ENCODE measurements at regions not wholly inside any gene's neighbourhood (a gene's known extent, or its start where the extent isn't known, plus 50 kb on each side); places are given as distances from the start of the nearest gene placed in this dataset.

- no peak for TF ChIP-seq Cebpa-rat (IDR thresholded peaks at IDR 0.05)
These were observed 138.0 kb upstream of the KCNJ16 start for GRCh38 chr17:69936996-69937395.

GRCh38 chr17:69943058-69943457, 132.0 kb upstream of the KCNJ16 start:
- Histone ChIP-seq H3K4me1 (peaks cover 0 to 7% (median 4%) of the 10 kb centered on the region in 10 experiments; a peak in 6 of 20 replicates), H3K27me3 (no peaks in the 10 kb centered on the region), H3K9me3 (replicated peaks in 1 of 11) (no peaks in the 10 kb centered on the region), H4K20me1 (no peaks in the 10 kb centered on the region), H3K36me3 (no peaks in the 10 kb centered on the region), H3K27ac (no peak overlapping the region), H3K9ac (no peak overlapping the region), H3K4me3 (no peak overlapping the region), H3K4me2 (no peak overlapping the region)
- TF ChIP-seq Cebpa-rat (IDR thresholded peaks at IDR 0.05), result no peak

More at GRCh38 chr17:69936996-69937395, 138.0 kb upstream of the KCNJ16 start:
- Histone ChIP-seq H3K9me3 (replicated peaks in 1 of 11) (peaks cover 6 to 30% (median 16%) of the 10 kb centered on the region in 11 experiments; a peak in 17 of 22 replicates), H3K27me3 (no peaks in the 10 kb centered on the region), H3K27ac (no peak overlapping the region), H3K9ac (no peak overlapping the region), H3K4me3 (no peak overlapping the region), H3K36me3 (no peaks in the 10 kb centered on the region), H3K4me2 (no peak overlapping the region), H4K20me1 (no peaks in the 10 kb centered on the region), H3K4me1 (peaks cover 0 to 6% (median 3%) of the 10 kb centered on the region in 10 experiments; a peak in 8 of 20 replicates)

GRCh38 chr17:69944406-69944805, 130.6 kb upstream of the KCNJ16 start:
- Histone ChIP-seq H3K9ac (no peak overlapping the region), H3K27ac (no peak overlapping the region), H3K4me1 (peaks cover 0 to 7% (median 4%) of the 10 kb centered on the region in 10 experiments; a peak in 6 of 20 replicates), H4K20me1 (no peaks in the 10 kb centered on the region), H3K4me2 (no peak overlapping the region), H3K27me3 (no peaks in the 10 kb centered on the region), H3K9me3 (replicated peaks in 1 of 11) (no peaks in the 10 kb centered on the region), H3K36me3 (no peaks in the 10 kb centered on the region), H3K4me3 (no peak overlapping the region)
- TF ChIP-seq Cebpa-rat (IDR thresholded peaks at IDR 0.05), result no peak

GRCh38 chr17:69945698-69946185, 129.3 kb upstream of the KCNJ16 start:
- Histone ChIP-seq H3K9me3 (replicated peaks in 1 of 11) (no peaks in the 10 kb centered on the region), H3K36me3 (no peaks in the 10 kb centered on the region), H3K27ac (no peak overlapping the region), H3K27me3 (no peaks in the 10 kb centered on the region), H3K4me1 (peaks cover 0 to 7% (median 4%) of the 10 kb centered on the region in 10 experiments; a peak in 6 of 20 replicates), H3K4me3 (no peak overlapping the region), H3K4me2 (no peak overlapping the region), H3K9ac (no peak overlapping the region), H4K20me1 (no peaks in the 10 kb centered on the region)
- no peak for TF ChIP-seq Cebpa-rat (IDR thresholded peaks at IDR 0.05)

- Histone ChIP-seq H3K9ac (no peak overlapping the region), H3K9me3 (replicated peaks in 1 of 11) (no peaks in the 10 kb centered on the region), H3K27me3 (no peaks in the 10 kb centered on the region), H4K20me1 (no peaks in the 10 kb centered on the region), H3K36me3 (no peaks in the 10 kb centered on the region), H3K4me2 (peak overlapping the region in 4 of 11 experiments; percentile 29 to 35 (median 32); a peak in 6 of 22 replicates), H3K4me1 (peaks cover 0 to 7% (median 4%) of the 10 kb centered on the region in 10 experiments; a peak in 6 of 20 replicates), H3K4me3 (no peak overlapping the region), H3K27ac (no peak overlapping the region)
- TF ChIP-seq Cebpa-rat (IDR thresholded peaks at IDR 0.05), result no peak
These were observed 127.8 kb upstream of the KCNJ16 start for GRCh38 chr17:69947027-69947759.

GRCh38 chr17:69948406-69948805, 126.6 kb upstream of the KCNJ16 start:
- Histone ChIP-seq H3K4me3 (no peak overlapping the region), H3K9ac (no peak overlapping the region), H3K27ac (no peak overlapping the region), H3K36me3 (no peaks in the 10 kb centered on the region), H3K4me1 (peaks cover 0 to 7% (median 4%) of the 10 kb centered on the region in 10 experiments; a peak in 6 of 20 replicates), H3K27me3 (no peaks in the 10 kb centered on the region), H3K9me3 (replicated peaks in 1 of 11) (peaks cover 0 to 5% (median 0%) of the 10 kb centered on the region in 11 experiments; a peak in 1 of 22 replicates), H3K4me2 (no peak overlapping the region), H4K20me1 (no peaks in the 10 kb centered on the region)
- TF ChIP-seq Cebpa-rat (IDR thresholded peaks at IDR 0.05), result no peak

GRCh38 chr17:69949496-69949895, 125.5 kb upstream of the KCNJ16 start:
- TF ChIP-seq Cebpa-rat (IDR thresholded peaks at IDR 0.05), result no peak
- Histone ChIP-seq H3K27ac (no peak overlapping the region), H4K20me1 (no peaks in the 10 kb centered on the region), H3K27me3 (no peaks in the 10 kb centered on the region), H3K9me3 (replicated peaks in 1 of 11) (peaks cover 0 to 5% (median 0%) of the 10 kb centered on the region in 11 experiments; a peak in 1 of 22 replicates), H3K4me2 (no peak overlapping the region), H3K4me3 (no peak overlapping the region), H3K4me1 (peaks cover 0 to 7% (median 4%) of the 10 kb centered on the region in 10 experiments; a peak in 6 of 20 replicates), H3K9ac (no peak overlapping the region), H3K36me3 (no peaks in the 10 kb centered on the region)

GRCh38 chr17:69949973-69950695, 124.9 kb upstream of the KCNJ16 start:
- no peak for TF ChIP-seq Cebpa-rat (IDR thresholded peaks at IDR 0.05)
- Histone ChIP-seq H3K4me1 (peaks cover 0 to 7% (median 4%) of the 10 kb centered on the region in 10 experiments; a peak in 6 of 20 replicates), H3K36me3 (no peaks in the 10 kb centered on the region), H3K9ac (no peak overlapping the region), H3K4me2 (no peak overlapping the region), H3K27me3 (no peaks in the 10 kb centered on the region), H3K4me3 (no peak overlapping the region), H3K27ac (no peak overlapping the region), H4K20me1 (no peaks in the 10 kb centered on the region), H3K9me3 (replicated peaks in 1 of 11) (peaks cover 0 to 5% (median 0%) of the 10 kb centered on the region in 11 experiments; a peak in 1 of 22 replicates)

GRCh38 chr17:69950701-69951418, 124.2 kb upstream of the KCNJ16 start:
- Histone ChIP-seq H3K27ac (no peak overlapping the region), H3K9me3 (replicated peaks in 1 of 11) (peaks cover 0 to 5% (median 0%) of the 10 kb centered on the region in 11 experiments; a peak in 1 of 22 replicates), H3K4me3 (no peak overlapping the region), H4K20me1 (no peaks in the 10 kb centered on the region), H3K4me1 (peaks cover 0 to 7% (median 4%) of the 10 kb centered on the region in 10 experiments; a peak in 6 of 20 replicates), H3K27me3 (no peaks in the 10 kb centered on the region), H3K4me2 (no peak overlapping the region), H3K36me3 (no peaks in the 10 kb centered on the region), H3K9ac (no peak overlapping the region)
- TF ChIP-seq Cebpa-rat (IDR thresholded peaks at IDR 0.05), result no peak

Data from BLaER1 treated with 17β-estradiol and CSF1 and Interleukin-3, amounts not matched to agents 10 nM and 100 nM (cell line).